Neuronal stem cell (in vitro differentiated cells): ENCODE measurements at regions not wholly inside any gene's neighbourhood (a gene's known extent, or its start where the extent isn't known, plus 50 kb on each side); places are given as distances from the start of the nearest gene placed in this dataset.

Experiments
- DNase-seq: peaks from one replicate; pipeline ENCODE4 v3.0.0-alpha.2; 2013; ENCODE audit warnings: low spot score
- H2AFZ ChIP-seq: one replicate; pipeline ENCODE4 v1.6.1; 2013; ENCODE audit warnings: mild to moderate bottlenecking, low read length, inconsistent platforms
- H2AK5ac ChIP-seq: 2 replicates; pipeline ENCODE4 v1.6.1; 2013; ENCODE audit warnings: low read depth, mild to moderate bottlenecking, inconsistent platforms, low read length, moderate library complexity, mixed read lengths
- H2BK120ac ChIP-seq: 2 replicates; pipeline ENCODE4 v1.6.1; 2013; ENCODE audit warnings: low read depth, mild to moderate bottlenecking, inconsistent platforms, low read length, moderate library complexity, mixed read lengths
- H2BK12ac ChIP-seq: one replicate; pipeline ENCODE4 v1.6.1; 2013; ENCODE audit warnings: low read length, inconsistent platforms
- H2BK15ac ChIP-seq: 2 replicates; pipeline ENCODE4 v1.6.1; 2013; ENCODE audit warnings: mild to moderate bottlenecking, low read length, inconsistent platforms, mixed read lengths
- H2BK5ac ChIP-seq: one replicate; pipeline ENCODE4 v1.6.1; 2013; ENCODE audit warnings: inconsistent platforms, mild to moderate bottlenecking, low read length, moderate library complexity
- H3K14ac ChIP-seq: one replicate; pipeline ENCODE4 v1.6.1; 2013; ENCODE audit warnings: low read length, inconsistent platforms
- H3K18ac ChIP-seq: 2 replicates; pipeline ENCODE4 v1.6.1; 2013; ENCODE audit warnings: low read length, inconsistent platforms
- H3K23ac ChIP-seq: 2 replicates; pipeline ENCODE4 v1.6.1; 2013; ENCODE audit warnings: low read depth, mild to moderate bottlenecking, mixed read lengths, low read length, inconsistent platforms; ENCODE audit not compliant: poor library complexity
- H3K27ac ChIP-seq: replicated peaks from 3 replicates; pipeline ENCODE4 v1.5.1; 2013; ENCODE audit warnings: low read length, inconsistent platforms
- H3K27me3 ChIP-seq, 3 experiments: 2 replicates each; pipeline ENCODE4 v1.6.1; 2013; ENCODE audit warnings: low read length in 3 of 3, mild to moderate bottlenecking in 2 of 3, inconsistent platforms in 1 of 3, low read depth in 1 of 3, mixed read lengths in 1 of 3, moderate library complexity in 1 of 3; ENCODE audit not compliant: control insufficient read depth in 3 of 3, insufficient read depth in 3 of 3
- H3K36me3 ChIP-seq, 2 donors: replicated peaks in 1 of 2; 2 replicates each; pipeline ENCODE4 v1.6.1; 2013; ENCODE audit warnings: low read length in 2 of 2; ENCODE audit not compliant: control insufficient read depth in 2 of 2, insufficient read depth in 2 of 2
- H3K4ac ChIP-seq: 2 replicates; pipeline ENCODE4 v1.6.1; 2013; ENCODE audit warnings: inconsistent platforms, mild to moderate bottlenecking, low read length, moderate library complexity
- H3K4me1 ChIP-seq, 2 donors: 1 replicate in 1 of 2; 2 replicates in 1 of 2; pipeline ENCODE4 v1.6.1; 2013; ENCODE audit warnings: low read length in 2 of 2, low read depth in 1 of 2; ENCODE audit not compliant: control insufficient read depth in 2 of 2, insufficient read depth in 1 of 2
- H3K4me2 ChIP-seq: one replicate; pipeline ENCODE4 v1.6.1; 2013; ENCODE audit warnings: mild to moderate bottlenecking, low read length, inconsistent platforms; ENCODE audit not compliant: insufficient read depth, poor library complexity, severe bottlenecking
- H3K4me3 ChIP-seq, 2 donors: 2 replicates each; pipeline ENCODE4 v1.5.1; 2013; ENCODE audit warnings: low read length in 2 of 2, mild to moderate bottlenecking in 2 of 2, inconsistent platforms in 1 of 2, moderate library complexity in 1 of 2
- H3K79me1 ChIP-seq: one replicate; pipeline ENCODE4 v1.6.1; 2013; ENCODE audit warnings: low read depth, mild to moderate bottlenecking, inconsistent platforms, low read length, moderate library complexity
- H3K9ac ChIP-seq: one replicate; pipeline ENCODE4 v1.6.1; 2013; ENCODE audit warnings: mild to moderate bottlenecking, low read depth, low read length, inconsistent platforms; ENCODE audit not compliant: poor library complexity
- H3K9me3 ChIP-seq, 2 donors: replicated peaks in 1 of 2; 2 replicates each; pipeline versions ENCODE3 to v1.6.1; 2013; ENCODE audit warnings: low read length in 2 of 2, mild to moderate bottlenecking in 2 of 2, inconsistent platforms in 1 of 2, low read depth in 1 of 2, mixed read lengths in 1 of 2, moderate library complexity in 1 of 2; ENCODE audit not compliant: control insufficient read depth in 2 of 2, insufficient read depth in 1 of 2
- H4K8ac ChIP-seq: one replicate; pipeline ENCODE4 v1.6.1; 2013; ENCODE audit warnings: low read depth, mild to moderate bottlenecking, inconsistent platforms, low read length, moderate library complexity
- H4K91ac ChIP-seq: one replicate; pipeline ENCODE4 v1.6.1; 2013; ENCODE audit warnings: low read length, low read depth, mild to moderate bottlenecking, inconsistent platforms; ENCODE audit not compliant: poor library complexity
- WGBS, 2 donors: extraction: QIAGEN DNeasy Blood & Tissue Kit; methylation state at CpG; one replicate each; pipeline ENCODE4 v1.1.7; 2013; ENCODE audit warnings: missing lambda C conversion rate in 2 of 2, mixed read lengths in 1 of 2; ENCODE audit not compliant: insufficient read length in 2 of 2, insufficient replicate concordance in 1 of 2; ENCODE audit errors: extremely low coverage in 2 of 2; 5-methylcytosine and 5-hydroxymethylcytosine counted together

- H3K27me3 ChIP-seq: peaks cover 0 to 12% (median 2%) of the 10 kb centered on the region in 3 experiments
- no peak overlapping the region for H4K8ac ChIP-seq
- peak overlapping the region; percentile 41 for H2BK12ac ChIP-seq
- no peak for DNase-seq
- H3K4me1 ChIP-seq: peaks cover 0 to 6% of the 10 kb centered on the region in 2 donors
- peak overlapping the region; percentile 75 for H2AK5ac ChIP-seq
- H2AFZ ChIP-seq: no peak overlapping the region
- no peak overlapping the region for H2BK120ac ChIP-seq
- peak overlapping the region; percentile 37 for H2BK15ac ChIP-seq
- H3K36me3 ChIP-seq: no peaks in the 10 kb centered on the region
- H3K23ac ChIP-seq: peak overlapping the region; percentile 53
- peaks cover 2 to 4% of the 10 kb centered on the region in 2 donors for H3K9me3 ChIP-seq
- H3K9ac ChIP-seq: no peak overlapping the region
- no peak overlapping the region for H2BK5ac ChIP-seq
- peak overlapping the region; percentile 71 for H3K18ac ChIP-seq
- WGBS, 2 donors: no CpG with 5 or more reads among the region's 44 CpGs
- H3K14ac ChIP-seq: peak overlapping the region; percentile 99
- no peak overlapping the region for H4K91ac ChIP-seq
- H3K4ac ChIP-seq: peak overlapping the region; percentile 47
- H3K4me3 ChIP-seq: peak overlapping the region in 1 of 2 donors; percentile 15
- H3K79me1 ChIP-seq: peaks cover 2% of the 10 kb centered on the region
- H3K4me2 ChIP-seq: peak overlapping the region; percentile 18
- no peak overlapping the region for H3K27ac ChIP-seq
Measured at GRCh38 chr9:134500931-134501760, 140.5 kb upstream of the COL5A1 start.

- Histone ChIP-seq H2BK12ac (no peak overlapping the region), H3K36me3 (no peaks in the 10 kb centered on the region), H2BK15ac (no peak overlapping the region), H3K79me1 (peaks cover 2% of the 10 kb centered on the region), H3K14ac (peak overlapping the region; percentile 38), H3K27me3 (peaks cover 0 to 12% (median 2%) of the 10 kb centered on the region in 3 experiments), H2AK5ac (peak overlapping the region; percentile 75), H3K9ac (no peak overlapping the region), H4K8ac (no peak overlapping the region), H3K4me2 (no peak overlapping the region), H3K4me3 (no peak overlapping the region), H3K27ac (no peak overlapping the region), H3K23ac (peak overlapping the region; percentile 91), H3K9me3 (peaks cover 2 to 4% of the 10 kb centered on the region in 2 donors), H3K4me1 (peaks cover 0 to 6% of the 10 kb centered on the region in 2 donors), H4K91ac (no peak overlapping the region), H3K4ac (no peak overlapping the region), H2AFZ (no peak overlapping the region), H3K18ac (peak overlapping the region; percentile 28), H2BK5ac (no peak overlapping the region), H2BK120ac (no peak overlapping the region)
- WGBS, 2 donors: no CpG with 5 or more reads among the region's 20 CpGs
- no peak for DNase-seq
Measured at GRCh38 chr9:134501761-134502265, 139.8 kb upstream of the COL5A1 start.

GRCh38 chr9:134502266-134502791, 139.3 kb upstream of the COL5A1 start:
- no peak for DNase-seq
- Histone ChIP-seq H3K14ac (peak overlapping the region; percentile 63), H3K9ac (peak overlapping the region; percentile 78), H3K27ac (no peak overlapping the region), H2AK5ac (peak overlapping the region; percentile 66), H2BK120ac (no peak overlapping the region), H2AFZ (no peak overlapping the region), H2BK5ac (no peak overlapping the region), H2BK15ac (peak overlapping the region; percentile 96), H3K4me2 (no peak overlapping the region), H3K79me1 (peaks cover 2% of the 10 kb centered on the region), H3K4me1 (peaks cover 0 to 6% of the 10 kb centered on the region in 2 donors), H2BK12ac (peak overlapping the region; percentile 75), H3K36me3 (no peaks in the 10 kb centered on the region), H4K8ac (peak overlapping the region; percentile 72), H3K4me3 (no peak overlapping the region), H3K18ac (peak overlapping the region; percentile 66), H3K4ac (peak overlapping the region; percentile 76), H3K27me3 (peaks cover 0 to 12% (median 2%) of the 10 kb centered on the region in 3 experiments), H3K9me3 (peaks cover 2 to 4% of the 10 kb centered on the region in 2 donors), H4K91ac (no peak overlapping the region), H3K23ac (peak overlapping the region; percentile 91)
- WGBS, 2 donors: no CpG with 5 or more reads among the region's 15 CpGs

- Histone ChIP-seq H2BK12ac (peak overlapping the region; percentile 75), H2BK15ac (peak overlapping the region; percentile 96), H3K4ac (peak overlapping the region; percentile 76), H3K9me3 (peaks cover 2 to 4% of the 10 kb centered on the region in 2 donors), H3K36me3 (no peaks in the 10 kb centered on the region), H3K14ac (peak overlapping the region; percentile 63), H3K27me3 (peaks cover 0 to 12% (median 2%) of the 10 kb centered on the region in 3 experiments), H3K9ac (peak overlapping the region; percentile 78), H3K4me1 (peaks cover 0 to 6% of the 10 kb centered on the region in 2 donors), H2BK5ac (no peak overlapping the region), H4K91ac (no peak overlapping the region), H2AFZ (no peak overlapping the region), H4K8ac (peak overlapping the region; percentile 72), H2BK120ac (no peak overlapping the region), H2AK5ac (peak overlapping the region; percentile 66), H3K4me2 (no peak overlapping the region), H3K27ac (no peak overlapping the region), H3K79me1 (peaks cover 2% of the 10 kb centered on the region), H3K4me3 (no peak overlapping the region), H3K23ac (peak overlapping the region; percentile 91), H3K18ac (peak overlapping the region; percentile 66)
- WGBS, 2 donors: no CpG with 5 or more reads among the region's 15 CpGs
- DNase-seq: no peak
Measured at GRCh38 chr9:134502809-134503211, 138.8 kb upstream of the COL5A1 start.
